ENCODE measurements at regions not wholly inside any gene's neighbourhood (a gene's known extent, or its start where the extent isn't known, plus 50 kb on each side); places are given as distances from the start of the nearest gene placed in this dataset.

- TF ChIP-seq EZH2 (IDR thresholded peaks at IDR 0.05) (no peak), POLR2AphosphoS5 (IDR thresholded peaks at IDR 0.05; ENCODE audit: borderline replicate concordance, low read depth, low read length) (no peak)
Measured at GRCh38 chr11:44470854-44471253, 94.6 kb upstream of the CD82 start.

Measured in SK-N-MC (cell line).